Calu3 (cell line): ENCODE measurements at regions not wholly inside any gene's neighbourhood (a gene's known extent, or its start where the extent isn't known, plus 50 kb on each side); places are given as distances from the start of the nearest gene placed in this dataset.
A peak's percentile ranks its signal among the peaks of the same experiment; 100 is the strongest.

Source experiments
- BruUV-seq: library from RNA; stranded (reverse); fragments of 400-500 nt; replicated peaks from 2 replicates; lab custom pipeline; 2021; lab: Mats Ljungman, UMichigan
- CTCF ChIA-PET: fragments of 300-600 bp; sonication (Branson Sonifier 250); formaldehyde crosslinking; loops from one replicate; lab custom pipeline; 2022; ENCODE audit warnings: antibody characterized with exemption; lab: Charles Lee
- DNase-seq: peaks from one replicate; pipeline ENCODE4 v3.0.0; 2022
- H3K27ac Mint-ChIP-seq: one replicate; pipeline ENCODE4 v1.8.0; 2022; ENCODE audit warnings: mixed read lengths; ENCODE audit not compliant: unreplicated experiment
- H3K27me3 Mint-ChIP-seq: one replicate; pipeline ENCODE4 v1.8.0; 2022; ENCODE audit warnings: mixed read lengths; ENCODE audit not compliant: unreplicated experiment
- H3K36me3 Mint-ChIP-seq: one replicate; pipeline ENCODE4 v1.8.0; 2022; ENCODE audit warnings: mild to moderate bottlenecking, moderate library complexity, mixed read lengths; ENCODE audit not compliant: insufficient read depth, unreplicated experiment
- H3K4me1 Mint-ChIP-seq: one replicate; pipeline ENCODE4 v1.8.0; 2022; ENCODE audit warnings: mild to moderate bottlenecking, low read depth, mixed read lengths; ENCODE audit not compliant: unreplicated experiment
- H3K4me3 Mint-ChIP-seq: one replicate; pipeline ENCODE4 v1.8.0; 2022; ENCODE audit warnings: mild to moderate bottlenecking, low read depth, moderate library complexity, mixed read lengths; ENCODE audit not compliant: unreplicated experiment
- H3K9me3 Mint-ChIP-seq: one replicate; pipeline ENCODE4 v1.8.0; 2022; ENCODE audit warnings: low read depth, mixed read lengths; ENCODE audit not compliant: unreplicated experiment
- CTCF ChIP-seq: fragments of 200-600 bp; IDR thresholded peaks from one replicate; pipeline ENCODE4 v1.8.0; 2022; ENCODE audit warnings: antibody characterized with exemption; ENCODE audit not compliant: unreplicated experiment
- intact Hi-C: fragments of 100-400 bp; cut with micrococcal nuclease; formaldehyde crosslinking; loops from one replicate; pipeline ENCODE4 v1.10.0; 2022; ENCODE audit not compliant: unreplicated experiment

GRCh38 chr1:112296908-112297307 is 99.1 kb upstream of the CTTNBP2NL start:
- H3K27ac Mint-ChIP-seq: no peak overlapping the region
- BruUV-seq: no TSS peak
- CTCF ChIA-PET: no interaction called here
- H3K27me3 Mint-ChIP-seq: peaks cover 39% of the 10 kb centered on the region
- no peak for TF ChIP-seq CTCF
- H3K36me3 Mint-ChIP-seq: no peaks in the 10 kb centered on the region
- intact Hi-C loops: no loop called here
- peaks cover 3% of the 10 kb centered on the region for H3K9me3 Mint-ChIP-seq
- no peak overlapping the region for H3K4me3 Mint-ChIP-seq
- H3K4me1 Mint-ChIP-seq: no peaks in the 10 kb centered on the region
- no peak for DNase-seq

GRCh38 chr1:112297536-112297935 is 98.5 kb upstream of the CTTNBP2NL start:
- H3K9me3 Mint-ChIP-seq: peaks cover 3% of the 10 kb centered on the region
- BruUV-seq: no TSS peak
- no peak for TF ChIP-seq CTCF
- CTCF ChIA-PET: no interaction called here
- intact Hi-C loops: no loop called here
- no peaks in the 10 kb centered on the region for H3K36me3 Mint-ChIP-seq
- no peak overlapping the region for H3K4me3 Mint-ChIP-seq
- H3K27me3 Mint-ChIP-seq: peaks cover 41% of the 10 kb centered on the region
- no peak for DNase-seq
- H3K4me1 Mint-ChIP-seq: no peaks in the 10 kb centered on the region
- no peak overlapping the region for H3K27ac Mint-ChIP-seq

GRCh38 chr1:112298558-112298957 is 97.5 kb upstream of the CTTNBP2NL start:
- peak; percentile 42 for DNase-seq
- TF ChIP-seq CTCF: peak; percentile 24
- no peaks in the 10 kb centered on the region for H3K36me3 Mint-ChIP-seq
- intact Hi-C loops: no loop called here
- no peak overlapping the region for H3K27ac Mint-ChIP-seq
- no TSS peak for BruUV-seq
- H3K4me3 Mint-ChIP-seq: no peak overlapping the region
- no peaks in the 10 kb centered on the region for H3K4me1 Mint-ChIP-seq
- peaks cover 3% of the 10 kb centered on the region for H3K9me3 Mint-ChIP-seq
- CTCF ChIA-PET: interaction anchor here (0.7 kb wide), 1 partner anchor 28 kb away, joined by 5 read pairs; no protein-coding TSS in a partner anchor
- H3K27me3 Mint-ChIP-seq: peaks cover 51% of the 10 kb centered on the region

GRCh38 chr1:112304126-112304525 is 91.9 kb upstream of the CTTNBP2NL start:
- no peak for TF ChIP-seq CTCF
- Mint-ChIP-seq H3K27me3 (peaks cover 92% of the 10 kb centered on the region), H3K27ac (no peak overlapping the region), H3K4me3 (no peak overlapping the region), H3K4me1 (no peaks in the 10 kb centered on the region), H3K36me3 (no peaks in the 10 kb centered on the region), H3K9me3 (no peaks in the 10 kb centered on the region)
- no peak for DNase-seq
- intact Hi-C loops: no loop called here
- CTCF ChIA-PET: no interaction called here
- no TSS peak for BruUV-seq
